Osteocyte (in vitro differentiated cells): ENCODE measurements at regions not wholly inside any gene's neighbourhood (a gene's known extent, or its start where the extent isn't known, plus 50 kb on each side); places are given as distances from the start of the nearest gene placed in this dataset.

Experiments used
- DNase-seq: peaks from one replicate; pipeline ENCODE4 v3.0.0; 2021; ENCODE audit warnings: mixed read lengths; ENCODE audit not compliant: unreplicated experiment; ENCODE audit errors: extremely low spot score
- H3K27ac Mint-ChIP-seq: one replicate; pipeline ENCODE4 v1.8.0; 2021; ENCODE audit warnings: mild to moderate bottlenecking, mixed read lengths; ENCODE audit not compliant: unreplicated experiment
- H3K27me3 Mint-ChIP-seq: one replicate; pipeline ENCODE4 v1.8.0; 2021; ENCODE audit warnings: mixed read lengths; ENCODE audit not compliant: unreplicated experiment
- H3K36me3 Mint-ChIP-seq: one replicate; pipeline ENCODE4 v1.8.0; 2021; ENCODE audit warnings: mixed read lengths; ENCODE audit not compliant: unreplicated experiment
- H3K4me1 Mint-ChIP-seq: one replicate; pipeline ENCODE4 v1.8.0; 2021; ENCODE audit warnings: mixed read lengths; ENCODE audit not compliant: unreplicated experiment
- H3K4me3 Mint-ChIP-seq: one replicate; pipeline ENCODE4 v1.8.0; 2021; ENCODE audit warnings: mild to moderate bottlenecking, moderate library complexity, mixed read lengths; ENCODE audit not compliant: unreplicated experiment
- H3K9me3 Mint-ChIP-seq: one replicate; pipeline ENCODE4 v1.8.0; 2021; ENCODE audit warnings: mixed read lengths; ENCODE audit not compliant: unreplicated experiment
- TF ChIP-seq, protein P1 (sequence below): fragments of 200-600 bp; sonication (generic); IDR thresholded peaks from 2 replicates; pipeline ENCODE4 v1.5.0; 2021; ENCODE audit warnings: antibody characterized with exemption, mild to moderate bottlenecking, moderate library complexity

DNA sequence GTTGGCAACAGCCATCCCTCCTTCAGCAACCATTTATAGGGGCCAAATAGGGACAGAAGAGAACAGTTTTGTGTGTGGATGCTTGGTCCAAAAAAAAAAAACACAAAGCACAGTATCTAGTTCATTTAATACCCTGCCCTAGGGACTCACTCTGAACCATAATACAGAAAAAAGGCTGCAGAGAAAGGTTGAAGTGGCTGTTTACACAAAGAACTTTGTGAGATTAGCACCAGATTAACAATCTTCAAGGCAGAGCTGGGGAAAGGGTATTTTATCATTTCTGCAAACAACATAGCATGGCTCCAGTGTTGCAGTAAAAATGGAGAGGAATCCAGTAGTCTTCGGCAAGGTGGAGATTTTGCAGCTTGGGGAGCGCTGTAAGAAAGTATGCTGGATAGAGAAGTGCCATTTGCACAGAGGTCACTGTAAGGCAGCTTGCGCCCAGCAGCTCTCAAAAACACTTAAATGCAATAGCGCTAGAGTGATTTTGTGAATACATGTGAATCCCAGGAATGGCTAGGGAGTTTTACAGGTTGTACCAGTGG is 124.2 kb upstream of the PLEKHA5 start:
- Mint-ChIP-seq H3K36me3 (no peaks in the 10 kb centered on the region), H3K4me1 (peaks cover 5% of the 10 kb centered on the region), H3K27ac (no peak overlapping the region), H3K9me3 (no peaks in the 10 kb centered on the region), H3K4me3 (no peak overlapping the region), H3K27me3 (no peaks in the 10 kb centered on the region)
- TF ChIP-seq, protein P1, sequence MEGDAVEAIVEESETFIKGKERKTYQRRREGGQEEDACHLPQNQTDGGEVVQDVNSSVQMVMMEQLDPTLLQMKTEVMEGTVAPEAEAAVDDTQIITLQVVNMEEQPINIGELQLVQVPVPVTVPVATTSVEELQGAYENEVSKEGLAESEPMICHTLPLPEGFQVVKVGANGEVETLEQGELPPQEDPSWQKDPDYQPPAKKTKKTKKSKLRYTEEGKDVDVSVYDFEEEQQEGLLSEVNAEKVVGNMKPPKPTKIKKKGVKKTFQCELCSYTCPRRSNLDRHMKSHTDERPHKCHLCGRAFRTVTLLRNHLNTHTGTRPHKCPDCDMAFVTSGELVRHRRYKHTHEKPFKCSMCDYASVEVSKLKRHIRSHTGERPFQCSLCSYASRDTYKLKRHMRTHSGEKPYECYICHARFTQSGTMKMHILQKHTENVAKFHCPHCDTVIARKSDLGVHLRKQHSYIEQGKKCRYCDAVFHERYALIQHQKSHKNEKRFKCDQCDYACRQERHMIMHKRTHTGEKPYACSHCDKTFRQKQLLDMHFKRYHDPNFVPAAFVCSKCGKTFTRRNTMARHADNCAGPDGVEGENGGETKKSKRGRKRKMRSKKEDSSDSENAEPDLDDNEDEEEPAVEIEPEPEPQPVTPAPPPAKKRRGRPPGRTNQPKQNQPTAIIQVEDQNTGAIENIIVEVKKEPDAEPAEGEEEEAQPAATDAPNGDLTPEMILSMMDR = no peak
- no peak for DNase-seq

DNA sequence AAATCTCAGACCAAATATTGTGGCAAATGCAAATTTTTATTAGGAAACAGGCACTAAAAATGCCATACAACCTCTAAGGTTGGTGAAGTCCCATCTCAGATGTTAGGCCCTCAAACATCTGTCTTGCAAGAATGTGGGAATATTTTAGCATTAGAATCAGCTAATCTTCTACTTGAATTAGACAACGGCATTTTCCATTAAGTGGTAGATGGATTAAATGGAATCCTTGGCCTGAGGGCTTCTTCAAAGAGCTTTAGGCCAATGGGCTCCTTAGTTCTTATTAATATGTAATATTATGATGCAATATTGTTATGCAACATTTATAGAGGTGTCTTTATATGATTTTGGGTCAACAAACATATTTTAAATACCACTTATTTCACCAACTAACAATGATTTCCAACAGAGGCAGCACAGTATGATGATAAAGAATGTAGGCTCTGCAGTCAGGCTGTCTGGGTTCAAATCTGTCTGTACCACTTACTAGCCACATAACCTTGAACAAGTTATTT is 122.9 kb upstream of the PLEKHA5 start:
- DNase-seq = no peak
- Mint-ChIP-seq H3K9me3 (no peaks in the 10 kb centered on the region), H3K27me3 (no peaks in the 10 kb centered on the region), H3K36me3 (no peaks in the 10 kb centered on the region), H3K4me1 (peaks cover 5% of the 10 kb centered on the region), H3K4me3 (no peak overlapping the region), H3K27ac (no peak overlapping the region)
- TF ChIP-seq, protein P1 = no peak

DNA sequence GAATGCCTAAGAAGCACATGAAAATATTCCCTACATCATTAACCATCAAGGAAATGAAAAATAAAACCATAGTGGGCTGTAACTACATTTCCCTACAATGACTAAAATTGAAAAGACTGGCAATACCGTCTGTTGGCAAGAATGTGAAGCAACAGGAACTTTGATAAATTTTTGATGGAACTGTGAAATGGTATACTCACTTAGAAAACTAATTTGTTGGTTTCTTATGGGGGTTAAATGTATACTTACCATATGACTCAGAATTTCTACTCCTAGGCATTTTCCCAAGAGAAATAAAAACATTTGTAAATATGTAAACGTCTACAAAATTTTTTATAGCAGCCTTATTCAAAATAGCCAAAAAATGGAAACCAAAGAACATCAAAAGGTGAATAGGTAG is 121.4 kb upstream of the PLEKHA5 start:
- DNase-seq = no peak
- Mint-ChIP-seq H3K27ac (no peak overlapping the region), H3K27me3 (no peaks in the 10 kb centered on the region), H3K4me3 (no peak overlapping the region), H3K9me3 (no peaks in the 10 kb centered on the region), H3K4me1 (no peaks in the 10 kb centered on the region), H3K36me3 (no peaks in the 10 kb centered on the region)
- TF ChIP-seq, protein P1 = no peak

DNA sequence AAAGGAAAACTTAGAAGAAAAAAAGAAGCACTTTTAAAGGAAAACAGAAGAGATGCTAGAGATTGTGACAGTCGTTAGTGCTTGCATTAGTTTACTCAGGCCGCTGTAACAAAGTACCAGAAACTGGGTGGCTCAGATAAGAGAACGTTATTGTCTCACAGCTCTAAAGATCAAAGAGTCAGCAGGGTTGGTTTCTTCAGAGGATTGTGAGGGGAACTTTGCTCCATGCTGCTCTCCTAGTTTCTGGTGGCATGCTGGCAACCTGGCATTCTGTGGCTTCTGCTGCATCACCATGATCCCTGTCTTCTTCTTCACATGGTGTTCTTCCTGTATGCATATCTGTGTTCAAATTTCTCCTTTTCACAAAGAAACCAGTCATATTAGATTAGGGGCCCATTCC is 119.4 kb upstream of the PLEKHA5 start:
- no peak for DNase-seq
- no peaks in the 10 kb centered on the region for H3K36me3 Mint-ChIP-seq
- H3K27me3 Mint-ChIP-seq = peaks cover under 1% of the 10 kb centered on the region
- H3K27ac Mint-ChIP-seq = no peak overlapping the region
- no peaks in the 10 kb centered on the region for H3K4me1 Mint-ChIP-seq
- H3K9me3 Mint-ChIP-seq = no peaks in the 10 kb centered on the region
- H3K4me3 Mint-ChIP-seq = no peak overlapping the region
- TF ChIP-seq, protein P1 = no peak

DNA sequence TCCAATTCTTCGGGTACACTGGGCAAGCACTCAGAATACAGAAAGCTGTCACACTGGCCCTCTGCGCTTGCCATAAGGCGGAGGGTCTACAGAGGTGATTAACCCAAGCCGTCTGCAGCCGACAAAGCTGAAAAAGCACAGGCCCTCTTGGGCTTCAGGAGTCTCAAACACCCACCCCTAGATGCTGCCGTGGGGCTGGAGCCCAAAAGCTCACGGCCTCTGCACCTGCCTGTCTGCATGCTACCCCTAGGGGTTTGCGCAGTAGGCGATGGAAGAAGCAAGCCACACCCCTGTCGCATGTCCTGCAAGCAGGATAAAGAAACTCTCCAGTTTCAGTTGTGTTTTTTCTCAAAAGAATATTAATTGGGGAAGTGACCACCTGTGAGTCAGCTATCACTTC is 118.8 kb upstream of the PLEKHA5 start:
- no peak for DNase-seq
- no peaks in the 10 kb centered on the region for H3K36me3 Mint-ChIP-seq
- H3K27me3 Mint-ChIP-seq = peaks cover 3% of the 10 kb centered on the region
- no peaks in the 10 kb centered on the region for H3K4me1 Mint-ChIP-seq
- H3K27ac Mint-ChIP-seq = no peak overlapping the region
- H3K9me3 Mint-ChIP-seq = no peaks in the 10 kb centered on the region
- H3K4me3 Mint-ChIP-seq = no peak overlapping the region
- TF ChIP-seq, protein P1 = no peak
